ENCODE measurements at regions not wholly inside any gene's neighbourhood (a gene's known extent, or its start where the extent isn't known, plus 50 kb on each side); places are given as distances from the start of the nearest gene placed in this dataset.

- TF ChIP-seq CTCF (IDR thresholded peaks at IDR 0.05) (no peak), POLR2A (IDR thresholded peaks at IDR 0.05) (no peak), POLR2AphosphoS5 (IDR thresholded peaks at IDR 0.05) (no peak)
Measured at GRCh38 chrX:136961594-136962135, 72.1 kb downstream of the GPR101 start.
